HG03575 (cell line): ENCODE measurements at regions not wholly inside any gene's neighbourhood (a gene's known extent, or its start where the extent isn't known, plus 50 kb on each side); places are given as distances from the start of the nearest gene placed in this dataset.

Experiments
- ATAC-seq: cut with Tn5 transposase; IDR thresholded peaks from one replicate; pipeline ENCODE4 v1.9.1; 2021; ENCODE audit not compliant: unreplicated experiment, insufficient number of reproducible peaks, low FRiP score; ENCODE audit errors: extremely low read depth

GRCh38 chr1:232218955-232219865 is 410.7 kb downstream of the SIPA1L2 start:
- no peak for ATAC-seq

GRCh38 chr1:232213928-232214327 is 416.0 kb downstream of the SIPA1L2 start:
- ATAC-seq, result no peak

- no peak for ATAC-seq
Measured at GRCh38 chr1:232212253-232212652, 417.7 kb downstream of the SIPA1L2 start.

GRCh38 chr1:232211149-232211548 is 418.8 kb downstream of the SIPA1L2 start:
- no peak for ATAC-seq

- ATAC-seq, result no peak
Measured at GRCh38 chr1:232209357-232209756, 420.6 kb downstream of the SIPA1L2 start.

GRCh38 chr1:232207073-232207866 is 422.7 kb downstream of the SIPA1L2 start:
- ATAC-seq, result no peak

- ATAC-seq, result no peak
Measured at GRCh38 chr1:232204269-232204668, 425.7 kb downstream of the SIPA1L2 start.

- no peak for ATAC-seq
Measured at GRCh38 chr1:232201024-232201423, 428.9 kb downstream of the SIPA1L2 start.

GRCh38 chr1:232196042-232196441 is 433.9 kb downstream of the SIPA1L2 start:
- ATAC-seq, result no peak

GRCh38 chr1:232194424-232194823 is 435.5 kb downstream of the SIPA1L2 start:
- no peak for ATAC-seq

- no peak for ATAC-seq
Measured at GRCh38 chr1:232193451-232193783, 436.5 kb downstream of the SIPA1L2 start.

GRCh38 chr1:232192781-232193450 is 437.0 kb downstream of the SIPA1L2 start:
- ATAC-seq, result no peak

- ATAC-seq, result no peak
Measured at GRCh38 chr1:232191560-232191959, 438.4 kb downstream of the SIPA1L2 start.

- no peak for ATAC-seq
Measured at GRCh38 chr1:232188318-232188717, 441.6 kb downstream of the SIPA1L2 start.

GRCh38 chr1:232186931-232187330 is 443.0 kb downstream of the SIPA1L2 start:
- ATAC-seq, result no peak

GRCh38 chr1:232184561-232185530 is 445.1 kb downstream of the SIPA1L2 start:
- no peak for ATAC-seq

GRCh38 chr1:232183802-232184201 is 446.1 kb downstream of the SIPA1L2 start:
- ATAC-seq, result no peak

- ATAC-seq, result no peak
Measured at GRCh38 chr1:232183266-232183800, 446.6 kb downstream of the SIPA1L2 start.
